H7 (cell line): ENCODE measurements at regions not wholly inside any gene's neighbourhood (a gene's known extent, or its start where the extent isn't known, plus 50 kb on each side); places are given as distances from the start of the nearest gene placed in this dataset.

Experiments
- DNase-seq: peaks from one replicate; pipeline ENCODE4 v3.0.0; 2012
- H3K27me3 ChIP-seq: 2 replicates; pipeline ENCODE4 v1.6.0; 2011; ENCODE audit warnings: mild to moderate bottlenecking, low read length; ENCODE audit not compliant: control insufficient read depth, insufficient read depth
- H3K36me3 ChIP-seq: replicated peaks from 2 replicates; pipeline ENCODE4 v1.5.1; 2011; ENCODE audit warnings: low read length; ENCODE audit not compliant: control insufficient read depth, insufficient read depth
- H3K4me3 ChIP-seq: 2 replicates; pipeline ENCODE4 v1.5.1; 2011; ENCODE audit warnings: low read depth, mild to moderate bottlenecking, control low read depth, low read length, moderate library complexity; ENCODE audit not compliant: insufficient read depth

GRCh38 chr3:110902453-110903085 lies 169.0 kb upstream of the NECTIN3 start:
- DNase-seq = no peak
- H3K27me3 ChIP-seq = no peaks in the 10 kb centered on the region
- H3K36me3 ChIP-seq = no peaks in the 10 kb centered on the region
- H3K4me3 ChIP-seq = no peak overlapping the region

GRCh38 chr3:110903771-110904519 lies 167.7 kb upstream of the NECTIN3 start:
- Histone ChIP-seq H3K36me3 (no peaks in the 10 kb centered on the region), H3K27me3 (no peaks in the 10 kb centered on the region), H3K4me3 (no peak overlapping the region)
- DNase-seq = no peak

DNA sequence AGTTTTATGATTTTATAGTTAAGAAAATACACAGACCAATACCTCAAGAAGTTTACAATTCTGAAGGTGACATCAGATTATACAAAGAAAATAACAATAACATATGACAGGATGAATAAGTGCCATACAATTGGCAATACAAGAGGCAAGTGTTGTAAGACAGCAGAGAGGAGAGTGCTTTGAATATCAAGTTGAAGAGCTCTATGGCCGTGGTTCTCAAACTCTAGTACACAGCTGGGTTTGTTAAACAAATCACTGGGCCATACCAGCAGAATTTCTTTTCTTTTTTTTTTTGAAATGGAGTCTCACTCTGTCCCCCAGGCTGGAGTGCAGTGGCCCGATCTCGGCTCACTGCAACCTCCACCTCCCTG lies 167.1 kb upstream of the NECTIN3 start:
- no peaks in the 10 kb centered on the region for H3K27me3 ChIP-seq
- DNase-seq = no peak
- no peak overlapping the region for H3K4me3 ChIP-seq
- H3K36me3 ChIP-seq = no peaks in the 10 kb centered on the region

DNA sequence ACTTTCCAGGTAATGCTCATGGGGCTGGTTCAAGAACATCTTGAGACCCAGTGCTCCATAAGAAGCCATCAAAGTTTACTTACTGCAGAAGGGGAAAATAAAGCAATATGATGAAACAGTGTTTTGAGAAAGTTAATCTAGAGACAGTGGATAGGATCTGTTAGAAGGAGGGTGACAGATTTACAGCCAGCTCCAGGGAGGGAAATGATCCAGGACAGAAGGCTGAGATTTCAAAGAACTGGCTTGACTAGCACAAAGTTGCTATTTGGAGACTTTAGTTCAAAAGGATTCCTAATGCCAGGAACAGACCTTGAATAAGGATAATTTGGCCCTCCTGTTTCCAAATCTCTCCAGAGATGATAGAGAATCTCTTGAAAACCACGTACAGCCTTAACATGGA lies 166.5 kb upstream of the NECTIN3 start:
- H3K27me3 ChIP-seq = no peaks in the 10 kb centered on the region
- DNase-seq = no peak
- H3K36me3 ChIP-seq = no peaks in the 10 kb centered on the region
- H3K4me3 ChIP-seq = no peak overlapping the region

DNA sequence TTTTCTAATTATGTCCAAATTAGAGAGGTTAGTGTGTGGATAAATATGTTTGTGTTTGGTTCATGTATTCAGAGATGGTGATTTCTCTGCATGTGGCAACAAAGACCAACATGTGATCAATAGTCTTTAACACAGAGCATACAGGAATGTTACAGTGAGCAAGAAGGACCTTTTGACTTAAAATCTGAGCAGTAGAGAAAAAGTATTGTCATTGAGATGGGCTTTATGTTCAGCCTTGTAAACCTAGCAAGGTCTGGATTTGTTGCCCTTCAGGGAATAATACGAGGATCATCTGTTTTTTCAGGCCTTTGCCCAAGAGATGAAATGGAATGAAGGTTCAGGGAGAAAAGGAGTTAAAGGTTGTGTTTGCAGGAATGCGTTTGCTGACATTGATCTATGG lies 161.8 kb upstream of the NECTIN3 start:
- H3K36me3 ChIP-seq = no peaks in the 10 kb centered on the region
- H3K4me3 ChIP-seq = no peak overlapping the region
- H3K27me3 ChIP-seq = no peaks in the 10 kb centered on the region
- DNase-seq = no peak

- no peak for DNase-seq
- Histone ChIP-seq H3K27me3 (no peaks in the 10 kb centered on the region), H3K36me3 (no peaks in the 10 kb centered on the region), H3K4me3 (no peak overlapping the region)
Observed at GRCh38 chr3:110910346-110910955, 161.2 kb upstream of the NECTIN3 start.

GRCh38 chr3:110918963-110919362 lies 152.7 kb upstream of the NECTIN3 start:
- Histone ChIP-seq H3K4me3 (no peak overlapping the region), H3K36me3 (no peaks in the 10 kb centered on the region; the same call in none of the 2 replicates), H3K27me3 (no peaks in the 10 kb centered on the region)
- peak; percentile 16 for DNase-seq

DNA sequence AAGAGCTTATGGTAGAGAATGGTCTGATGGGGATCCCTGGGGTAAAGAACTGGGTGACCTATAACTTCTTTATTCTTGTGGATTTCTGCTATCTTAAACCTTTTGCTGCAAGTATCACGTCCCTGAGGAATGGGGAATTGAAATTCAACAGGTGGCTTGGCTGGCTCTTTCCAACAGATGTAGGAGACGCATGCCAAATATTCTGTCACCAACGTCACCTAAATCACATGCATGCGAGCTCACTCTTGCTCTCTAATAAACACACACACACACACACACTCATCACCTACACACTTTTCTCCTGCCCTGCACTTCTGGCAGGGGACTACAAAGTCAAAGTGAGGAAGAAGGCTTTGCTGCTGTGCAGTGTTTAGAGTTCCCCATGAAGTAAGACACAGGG lies 145.8 kb upstream of the NECTIN3 start:
- H3K36me3 ChIP-seq = no peaks in the 10 kb centered on the region
- no peak for DNase-seq
- no peaks in the 10 kb centered on the region for H3K27me3 ChIP-seq
- H3K4me3 ChIP-seq = no peak overlapping the region

GRCh38 chr3:110928016-110928662 lies 143.5 kb upstream of the NECTIN3 start:
- DNase-seq = no peak
- Histone ChIP-seq H3K27me3 (no peaks in the 10 kb centered on the region), H3K36me3 (no peaks in the 10 kb centered on the region), H3K4me3 (no peak overlapping the region)

DNA sequence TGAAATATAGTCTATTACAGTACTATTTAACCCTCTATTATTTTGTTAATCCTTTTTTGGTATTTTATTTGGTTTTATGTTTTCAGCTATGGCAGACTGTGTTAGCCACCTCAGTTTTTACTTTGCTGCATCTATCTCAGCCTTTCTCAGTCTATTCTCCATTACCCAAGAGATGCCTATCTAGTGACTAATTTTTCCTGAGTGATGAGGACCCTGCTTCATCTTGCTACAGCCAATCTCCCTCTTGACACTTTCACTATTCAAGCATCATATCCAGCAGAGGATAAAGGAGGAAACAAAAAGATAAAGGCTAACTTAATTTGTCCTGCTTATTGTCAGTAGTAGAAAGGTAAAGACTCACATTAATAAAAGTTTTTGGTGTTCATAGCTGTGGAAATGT lies 141.8 kb upstream of the NECTIN3 start:
- H3K4me3 ChIP-seq = no peak overlapping the region
- no peak for DNase-seq
- H3K36me3 ChIP-seq = no peaks in the 10 kb centered on the region
- no peaks in the 10 kb centered on the region for H3K27me3 ChIP-seq

- no peak overlapping the region for H3K4me3 ChIP-seq
- no peaks in the 10 kb centered on the region for H3K27me3 ChIP-seq
- no peak for DNase-seq
- no peaks in the 10 kb centered on the region; the same call in 1 of the 2 replicates for H3K36me3 ChIP-seq
Observed at GRCh38 chr3:110932567-110932966, 139.0 kb upstream of the NECTIN3 start.

DNA sequence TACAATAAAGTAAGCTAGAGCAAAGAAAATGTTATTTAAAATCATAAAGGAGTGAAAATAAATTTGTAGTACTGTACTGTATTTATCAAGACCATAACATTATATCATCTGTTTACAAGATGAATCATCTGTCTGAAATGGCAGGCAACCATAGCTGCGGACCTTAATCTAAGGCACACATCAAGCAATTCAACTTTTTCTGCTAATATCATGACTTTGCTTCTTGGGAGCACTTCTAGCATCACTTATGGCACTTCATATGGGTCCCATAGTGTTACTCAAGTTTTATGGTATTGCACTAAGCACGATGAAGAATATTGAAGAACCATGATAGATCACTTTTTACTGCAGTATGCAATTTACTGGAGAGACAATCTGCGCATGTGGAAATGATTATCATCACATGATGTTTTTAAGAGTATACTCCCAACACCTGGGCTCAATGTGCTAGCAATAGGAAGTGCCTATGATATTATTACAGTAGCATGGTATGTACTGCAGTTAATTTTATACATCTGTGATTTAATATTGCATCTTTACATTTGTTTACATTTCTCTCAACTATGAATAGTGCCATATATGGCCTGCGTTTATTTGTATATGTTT lies 137.7 kb upstream of the NECTIN3 start:
- Histone ChIP-seq H3K27me3 (no peaks in the 10 kb centered on the region), H3K36me3 (no peaks in the 10 kb centered on the region; the same call in 1 of the 2 replicates), H3K4me3 (no peak overlapping the region)
- no peak for DNase-seq

DNA sequence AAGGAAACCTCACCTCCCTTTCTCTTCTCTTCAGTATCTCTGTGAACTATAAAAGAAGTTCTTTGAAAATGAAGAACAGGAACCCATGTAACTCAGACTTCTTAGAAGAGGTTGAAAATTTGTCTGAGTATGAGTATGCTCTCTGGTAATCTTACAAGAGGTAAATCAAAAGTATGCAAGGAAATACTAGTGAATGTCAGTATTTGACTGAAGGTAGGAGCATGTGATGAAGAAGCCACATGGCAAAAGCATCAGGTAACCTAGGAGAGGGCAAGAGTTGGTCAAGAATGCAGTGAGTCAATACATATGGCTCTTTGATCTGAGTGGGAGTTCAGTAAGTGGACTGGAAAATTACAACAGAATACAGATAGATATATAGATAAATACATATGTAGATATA lies 133.0 kb upstream of the NECTIN3 start:
- H3K36me3 ChIP-seq = no peaks in the 10 kb centered on the region; the same call in 1 of the 2 replicates
- no peak for DNase-seq
- no peaks in the 10 kb centered on the region for H3K27me3 ChIP-seq
- no peak overlapping the region for H3K4me3 ChIP-seq

DNA sequence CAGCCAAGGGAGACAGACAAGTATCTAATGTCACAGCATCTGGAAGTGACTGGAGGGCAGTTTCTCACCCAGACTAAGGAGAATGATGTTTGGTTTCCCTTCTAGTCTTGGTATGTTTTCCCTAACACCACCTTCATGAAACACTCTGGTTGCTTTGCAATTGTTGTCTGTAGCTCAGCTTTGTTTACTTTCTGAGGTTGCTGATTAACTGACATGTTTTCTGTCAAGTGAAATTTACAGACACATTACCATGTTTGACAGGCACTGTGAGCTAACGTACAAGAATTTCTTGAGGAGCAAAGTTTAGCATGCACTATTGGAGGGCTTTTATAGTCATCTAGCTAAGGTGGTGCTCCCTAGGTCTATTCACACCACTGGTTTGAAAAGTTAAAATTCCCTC lies 131.6 kb upstream of the NECTIN3 start:
- no peak for DNase-seq
- Histone ChIP-seq H3K4me3 (no peak overlapping the region), H3K27me3 (no peaks in the 10 kb centered on the region), H3K36me3 (no peaks in the 10 kb centered on the region; the same call in 1 of the 2 replicates)
